ENCODE measurements at regions not wholly inside any gene's neighbourhood (a gene's known extent, or its start where the extent isn't known, plus 50 kb on each side); places are given as distances from the start of the nearest gene placed in this dataset.
"Not testable (repeated sequence)": the region's sequence is repeated elsewhere in the genome, so short reads cannot be mapped to it uniquely, and the experiment has no call there.

DNA sequence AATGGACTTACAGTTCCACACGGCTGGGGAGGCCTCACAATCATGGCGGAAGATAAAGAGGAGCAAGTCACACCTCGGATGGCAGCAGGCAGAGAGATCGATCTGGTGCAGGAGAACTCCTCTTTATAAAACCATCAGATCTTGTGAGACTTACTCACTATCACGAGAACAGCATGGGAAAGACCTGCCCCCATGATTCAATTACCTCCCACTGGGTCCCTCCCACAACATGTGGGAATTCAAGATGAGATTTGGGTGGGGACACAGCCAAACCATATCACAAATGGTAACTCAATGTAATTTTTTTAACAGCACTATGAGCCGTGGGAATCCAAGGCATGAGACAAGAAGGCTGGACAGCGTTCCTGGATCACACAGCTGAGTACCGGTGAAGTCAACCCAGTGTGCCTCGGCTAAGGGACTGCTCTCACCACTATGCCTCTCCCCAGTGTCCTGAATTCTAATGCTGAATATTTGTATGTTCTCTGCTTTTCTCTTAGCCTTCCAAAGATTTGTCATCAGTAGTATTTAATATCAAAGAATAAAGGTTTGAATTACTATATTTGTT, 84.3 kb downstream of the IRS2 start:
- DNase-seq (ENCODE audit: low spot score); FAIRE-seq: not testable (repeated sequence)

DNA sequence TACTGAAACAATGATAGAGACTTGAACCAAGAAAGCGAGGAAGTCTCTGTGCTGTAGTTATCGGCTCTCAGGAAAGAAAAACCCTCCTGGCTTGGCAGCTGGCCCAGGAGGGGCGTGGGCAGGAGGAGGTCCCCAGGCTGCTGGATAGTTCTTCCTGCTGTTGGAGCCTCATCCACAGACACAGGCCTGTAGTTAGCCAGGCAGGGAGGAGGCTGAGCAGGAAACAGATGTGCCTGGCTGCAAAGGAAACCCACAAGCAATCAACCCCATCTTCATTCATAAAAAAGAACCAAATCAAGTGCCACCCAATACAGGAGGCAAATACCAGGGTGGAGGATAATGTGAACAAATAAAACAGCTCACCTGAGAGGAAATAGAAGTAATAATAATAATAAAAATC, 86.2 kb downstream of the IRS2 start:
- DNase-seq (ENCODE audit: low spot score), result no peak
- FAIRE-seq, result no peak

DNA sequence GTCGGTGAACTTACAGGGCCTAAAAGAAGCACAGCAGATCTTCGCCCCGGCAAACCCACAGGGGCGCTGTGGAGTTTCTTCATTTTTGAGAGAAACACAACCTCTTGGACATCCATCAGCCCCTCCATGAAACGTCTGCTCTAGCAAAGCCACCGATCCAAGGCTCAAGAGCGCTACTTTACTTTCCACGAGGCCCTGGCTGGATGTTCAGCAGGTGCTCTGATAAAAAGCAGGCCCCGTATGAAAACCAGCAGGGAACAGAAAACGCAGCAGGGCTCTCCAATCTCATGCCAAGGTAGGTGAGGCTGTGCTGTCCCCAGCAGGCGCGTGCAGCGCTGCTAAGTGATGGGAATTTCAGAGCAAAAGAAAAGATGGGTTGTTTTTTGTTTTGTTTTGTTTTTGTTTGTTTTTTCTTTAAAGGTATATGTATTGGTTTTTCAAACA, 86.7 kb downstream of the IRS2 start:
- no peak for FAIRE-seq
- no peak for DNase-seq (ENCODE audit: low spot score)

DNA sequence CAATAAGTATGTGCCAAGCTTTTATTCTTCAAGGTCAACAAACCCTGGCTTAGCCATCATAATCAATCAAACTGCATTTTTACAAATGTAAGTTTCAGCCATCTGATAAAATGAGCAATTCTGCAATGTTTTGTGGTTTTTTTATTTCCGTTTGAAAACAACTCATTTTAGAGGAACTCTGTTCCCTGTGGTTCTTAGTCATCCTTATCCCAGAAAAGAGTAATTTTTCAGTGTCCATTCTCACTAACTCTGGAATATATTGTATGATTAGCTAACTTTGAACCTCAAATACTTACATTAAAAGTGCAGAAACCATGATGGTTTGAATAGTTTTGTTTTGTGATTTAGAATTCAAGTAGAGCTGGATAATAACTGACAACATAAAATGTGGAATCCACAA, 87.6 kb downstream of the IRS2 start:
- FAIRE-seq (no peak), DNase-seq (ENCODE audit: low spot score) (no peak)

- DNase-seq (ENCODE audit: low spot score) (no peak), FAIRE-seq (no peak)
These were observed 88.4 kb downstream of the IRS2 start for GRCh38 chr13:109697936-109698335.

DNA sequence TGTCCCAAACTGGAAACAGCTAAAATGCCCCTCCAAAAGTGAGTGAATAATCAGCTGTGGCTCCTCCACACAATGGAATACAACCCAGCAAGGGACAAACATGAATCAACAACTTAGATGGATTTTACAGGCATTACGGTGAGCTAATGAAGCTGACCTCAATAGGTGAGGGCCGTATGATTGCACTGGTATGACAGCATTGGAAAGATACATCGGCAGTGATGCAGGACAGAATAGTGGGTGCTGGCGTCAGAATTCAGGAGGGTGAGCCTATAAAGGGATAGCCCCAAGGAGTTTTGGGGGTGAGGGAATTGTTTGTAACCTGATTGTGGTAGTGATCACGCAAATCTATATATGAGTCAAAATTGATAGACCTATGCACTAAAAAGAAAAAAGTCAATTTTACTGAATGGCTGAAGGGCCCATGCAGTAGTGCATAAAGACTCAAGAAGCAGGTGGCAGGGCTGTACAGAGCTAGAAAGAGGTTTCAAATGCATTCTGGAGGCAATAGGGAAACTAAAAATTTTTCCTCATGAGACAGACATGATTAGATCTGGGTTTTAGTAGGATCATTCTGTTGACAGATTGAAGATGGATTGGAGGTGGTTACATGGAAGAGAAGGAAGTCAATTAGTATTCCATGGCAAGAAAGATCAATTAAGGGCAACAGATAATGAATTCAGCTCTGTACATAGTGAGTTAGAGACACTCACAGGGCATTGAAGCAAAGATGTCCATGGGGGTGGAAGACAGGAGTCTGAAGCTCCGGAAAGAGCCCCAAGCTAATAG, 90.8 kb downstream of the IRS2 start:
- DNase-seq (ENCODE audit: low spot score) (no peak), FAIRE-seq (no peak)

GRCh38 chr13:109694972-109695371, 91.4 kb downstream of the IRS2 start:
- FAIRE-seq, result no peak
- DNase-seq (ENCODE audit: low spot score), result no peak

- DNase-seq (ENCODE audit: low spot score), result no peak
- FAIRE-seq, result no peak
These were observed 93.2 kb downstream of the IRS2 start for GRCh38 chr13:109693213-109693612.

GRCh38 chr13:109691689-109692088, 94.7 kb downstream of the IRS2 start:
- DNase-seq (ENCODE audit: low spot score) (no peak), FAIRE-seq (no peak)

GRCh38 chr13:109687559-109688448, 98.6 kb downstream of the IRS2 start:
- FAIRE-seq, result no peak
- no peak for DNase-seq (ENCODE audit: low spot score)

DNA sequence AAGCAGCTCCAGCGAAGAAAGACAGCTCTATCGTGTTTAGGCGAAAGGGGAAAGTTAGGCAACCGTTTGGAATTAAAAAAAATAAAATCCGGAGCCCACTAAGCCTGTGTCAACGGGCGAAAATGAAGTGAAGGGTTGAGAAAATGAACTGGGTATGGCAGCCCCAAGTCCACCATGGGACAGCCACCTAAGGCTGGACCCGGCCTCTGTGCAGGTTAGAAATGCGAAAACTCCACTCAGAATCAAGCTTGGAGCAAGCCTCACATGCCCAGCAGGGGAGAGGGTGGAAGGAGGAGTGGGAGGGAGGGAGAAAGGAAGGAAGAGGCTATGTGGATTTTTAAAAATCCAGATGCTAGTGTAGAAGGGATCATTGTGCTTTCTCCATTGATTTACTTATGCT, 101.2 kb downstream of the IRS2 start:
- DNase-seq (ENCODE audit: low spot score), result no peak
- FAIRE-seq, result no peak

GRCh38 chr13:109684824-109685202, 101.6 kb downstream of the IRS2 start:
- no peak for DNase-seq (ENCODE audit: low spot score)

DNA sequence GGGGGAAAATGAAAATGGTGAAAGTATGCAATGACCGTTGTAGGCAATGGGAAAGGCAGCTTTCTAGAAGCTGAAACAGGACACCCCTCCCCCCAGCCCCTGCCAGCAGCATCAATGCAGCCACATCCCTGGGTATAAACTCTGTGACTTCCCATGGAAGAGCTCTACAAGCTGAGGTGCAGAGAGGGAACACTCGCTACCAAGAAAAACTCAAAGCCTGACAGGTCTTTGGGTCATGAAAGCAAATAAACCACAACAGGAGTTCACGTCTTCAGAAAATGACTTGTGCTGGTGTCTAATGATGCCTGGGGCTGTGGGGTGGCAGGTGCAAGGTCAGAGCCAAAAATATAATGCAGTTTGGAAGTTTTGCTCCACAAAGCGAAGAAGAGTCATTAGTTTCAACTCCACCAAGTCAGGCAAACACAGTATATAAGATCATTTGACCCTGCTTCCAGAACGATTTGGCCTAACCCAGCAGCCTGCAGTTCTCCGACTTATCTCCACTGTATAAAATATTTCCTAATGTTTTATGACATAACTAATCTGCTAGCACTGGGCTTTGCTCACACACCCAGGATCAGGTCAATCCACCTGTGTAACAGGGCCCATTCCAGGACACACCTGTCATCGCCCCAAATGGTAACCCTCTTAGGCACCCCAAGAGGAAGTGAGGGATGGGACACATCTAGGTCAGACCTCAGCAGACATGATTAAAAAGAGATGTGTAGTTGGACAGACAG, 102.1 kb downstream of the IRS2 start:
- no peak for DNase-seq (ENCODE audit: low spot score)
- FAIRE-seq, result no peak

More at GRCh38 chr13:109684824-109685202, 101.6 kb downstream of the IRS2 start:
- no peak for FAIRE-seq

DNA sequence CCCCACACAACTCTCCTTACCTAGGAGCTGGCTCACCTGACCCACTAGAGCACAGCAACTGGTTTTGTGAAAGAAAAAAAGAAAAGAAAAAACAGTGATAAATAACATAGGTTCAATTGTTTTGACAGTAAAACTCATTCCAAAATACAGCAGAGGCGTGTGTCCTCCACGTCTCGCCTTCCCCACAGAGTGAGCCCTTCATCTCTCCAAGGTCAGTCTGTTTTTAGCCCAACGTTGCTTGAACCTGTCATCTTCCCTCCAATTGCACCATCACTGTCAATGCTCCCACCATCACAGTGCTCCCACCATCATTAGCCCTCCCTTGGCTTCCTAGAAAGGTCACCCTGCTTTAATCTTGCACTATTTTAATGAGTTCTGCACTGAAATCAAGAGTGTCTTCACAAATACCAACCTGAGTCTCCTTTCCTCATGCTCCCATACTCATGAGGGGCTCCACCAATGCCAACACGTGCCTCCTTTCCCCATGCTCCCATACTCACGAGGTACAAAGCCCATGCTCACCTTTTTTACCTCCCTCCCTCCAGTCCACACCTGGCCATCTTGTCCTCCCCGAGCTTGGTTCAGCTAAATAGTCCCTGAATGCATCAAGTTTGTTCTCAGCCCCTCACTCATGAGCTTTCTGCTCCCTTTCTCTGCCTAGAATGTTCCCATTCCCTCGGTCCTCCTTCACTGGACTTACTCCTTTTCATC, 103.7 kb downstream of the IRS2 start:
- DNase-seq (ENCODE audit: low spot score) (no peak), FAIRE-seq (no peak)

DNA sequence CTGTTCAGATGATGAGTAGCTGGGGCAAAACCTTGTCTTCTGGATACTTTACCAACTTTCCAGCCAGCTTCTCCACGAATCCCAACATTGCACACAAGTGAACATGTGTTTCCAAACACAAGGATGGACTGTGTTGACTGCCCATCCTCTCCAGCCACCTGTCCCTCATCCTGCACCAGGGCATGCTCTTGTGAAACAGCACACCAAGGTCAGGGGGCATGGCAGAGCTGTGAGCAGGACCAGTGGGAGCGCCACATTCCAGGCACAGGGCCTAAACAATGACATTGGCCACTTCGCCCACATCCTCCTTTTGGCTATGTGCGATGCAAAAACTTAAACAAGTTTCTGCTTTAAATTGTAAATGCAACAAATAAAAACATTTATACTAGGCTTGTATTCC, 105.5 kb downstream of the IRS2 start:
- DNase-seq (ENCODE audit: low spot score) (no peak), FAIRE-seq (no peak)

- DNase-seq (ENCODE audit: low spot score), result no peak
- FAIRE-seq, result no peak
These were observed 106.1 kb downstream of the IRS2 start for GRCh38 chr13:109680288-109680687.

DNA sequence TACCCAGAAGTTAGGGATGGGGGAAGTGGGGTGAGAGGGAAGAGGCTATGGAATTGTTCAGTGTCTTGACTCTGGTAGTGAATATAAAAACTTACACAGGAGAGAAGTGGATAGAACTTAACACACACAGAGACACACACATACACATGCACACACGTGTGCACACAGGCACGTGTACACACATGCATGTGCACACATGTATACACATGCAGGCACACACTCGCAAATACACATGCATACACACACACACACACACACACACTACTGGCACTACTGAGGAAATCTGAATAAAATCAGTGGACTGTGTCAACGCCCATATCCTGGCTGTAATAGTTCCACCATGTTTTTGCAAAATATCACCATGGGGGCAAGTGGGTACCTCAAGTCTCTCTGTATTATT, 107.9 kb downstream of the IRS2 start:
- no peak for FAIRE-seq
- DNase-seq (ENCODE audit: low spot score), result no peak

GRCh38 chr13:109677206-109677605, 109.2 kb downstream of the IRS2 start:
- DNase-seq (ENCODE audit: low spot score) (no peak), FAIRE-seq (no peak)

DNA sequence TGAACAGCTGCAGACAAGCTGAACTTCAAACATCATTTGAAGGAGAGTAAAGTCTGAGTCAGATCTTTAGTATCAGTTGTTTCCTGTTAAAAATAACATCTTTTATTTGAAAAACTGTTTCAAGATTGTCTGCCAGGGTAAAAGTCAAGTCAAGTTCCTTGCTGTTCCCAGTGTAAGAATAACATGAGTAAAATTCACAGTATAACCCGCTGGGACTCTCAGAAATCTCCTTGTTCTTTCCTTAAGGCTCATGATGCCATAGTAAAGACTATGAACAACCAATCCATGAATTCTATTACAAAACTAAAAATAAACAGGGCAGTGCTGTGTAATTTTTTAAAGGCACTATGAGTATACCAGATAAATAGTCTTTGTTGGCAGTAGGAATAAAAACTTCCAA, 112.9 kb downstream of the IRS2 start:
- DNase-seq (ENCODE audit: low spot score), result no peak
- FAIRE-seq, result no peak

GRCh38 chr13:109672545-109672944, 113.8 kb downstream of the IRS2 start:
- no peak for DNase-seq (ENCODE audit: low spot score)
- no peak for FAIRE-seq

DNA sequence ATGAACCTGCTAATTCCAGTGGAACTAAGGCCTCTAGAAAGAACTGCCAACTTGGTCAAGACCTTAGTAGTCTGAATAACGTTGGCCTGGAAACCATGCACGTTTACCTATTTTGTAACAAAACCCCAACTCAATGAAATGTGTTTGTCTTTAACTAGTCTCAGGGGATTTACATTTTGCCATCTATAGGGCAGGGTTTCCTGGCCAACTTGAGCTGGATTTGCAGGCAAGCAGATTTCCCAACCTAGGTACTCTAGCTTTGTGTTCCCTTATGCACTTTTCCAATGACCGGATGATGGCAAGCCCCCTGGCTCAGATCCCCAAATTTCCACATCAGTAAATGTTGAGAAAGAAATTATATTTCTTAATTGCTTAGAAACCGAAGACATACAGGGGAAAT, 114.5 kb downstream of the IRS2 start:
- FAIRE-seq, result no peak

More for the DNA sequence above, 114.5 kb downstream of the IRS2 start:
- DNase-seq (ENCODE audit: low spot score), result no peak
